ENCODE measurements at regions not wholly inside any gene's neighbourhood (a gene's known extent, or its start where the extent isn't known, plus 50 kb on each side); places are given as distances from the start of the nearest gene placed in this dataset.

GRCh38 chr7:54249686-54250085, 292.5 kb upstream of the VSTM2A start:
- Mint-ChIP-seq H3K27me3 (ENCODE audit: unreplicated experiment) (no peaks in the 10 kb centered on the region), H3K9me3 (ENCODE audit: low read depth, unreplicated experiment) (peaks cover 12% of the 10 kb centered on the region), H3K27ac (ENCODE audit: unreplicated experiment) (no peak overlapping the region), H3K4me1 (ENCODE audit: low read depth, unreplicated experiment) (no peaks in the 10 kb centered on the region), H3K4me3 (ENCODE audit: low read depth, unreplicated experiment) (no peak overlapping the region), H3K36me3 (ENCODE audit: insufficient read depth, unreplicated experiment) (no peaks in the 10 kb centered on the region)
- CTCF ChIA-PET: no interaction called here
- no peak for DNase-seq
- TF ChIP-seq CTCF (IDR thresholded peaks at IDR 0.05; ENCODE audit: unreplicated experiment): no peak
- BruUV-seq (replicated peaks): no TSS peak
- intact Hi-C loops (cut with micrococcal nuclease; ENCODE audit: unreplicated experiment): no loop called here

- CTCF ChIA-PET: no interaction called here
- Mint-ChIP-seq H3K4me1 (ENCODE audit: low read depth, unreplicated experiment) (no peaks in the 10 kb centered on the region), H3K36me3 (ENCODE audit: insufficient read depth, unreplicated experiment) (no peaks in the 10 kb centered on the region)
Observed at GRCh38 chr7:54252256-54253035, 289.7 kb upstream of the VSTM2A start.

GRCh38 chr7:54253036-54253373, 289.2 kb upstream of the VSTM2A start:
- intact Hi-C loops (cut with micrococcal nuclease; ENCODE audit: unreplicated experiment): no loop called here
- Mint-ChIP-seq H3K4me3 (ENCODE audit: low read depth, unreplicated experiment) (no peak overlapping the region), H3K36me3 (ENCODE audit: insufficient read depth, unreplicated experiment) (no peaks in the 10 kb centered on the region), H3K27me3 (ENCODE audit: unreplicated experiment) (no peaks in the 10 kb centered on the region), H3K4me1 (ENCODE audit: low read depth, unreplicated experiment) (no peaks in the 10 kb centered on the region), H3K9me3 (ENCODE audit: low read depth, unreplicated experiment) (peaks cover 3% of the 10 kb centered on the region), H3K27ac (ENCODE audit: unreplicated experiment) (no peak overlapping the region)
- no TSS peak for BruUV-seq (replicated peaks)
- no peak for DNase-seq
- no peak for TF ChIP-seq CTCF (IDR thresholded peaks at IDR 0.05; ENCODE audit: unreplicated experiment)
- CTCF ChIA-PET: no interaction called here

More at GRCh38 chr7:54252256-54253035, 289.7 kb upstream of the VSTM2A start:
- H3K9me3 Mint-ChIP-seq (ENCODE audit: low read depth, unreplicated experiment): peaks cover 3% of the 10 kb centered on the region
- no peak for DNase-seq
- H3K27ac Mint-ChIP-seq (ENCODE audit: unreplicated experiment): no peak overlapping the region
- no TSS peak for BruUV-seq (replicated peaks)
- no peak for TF ChIP-seq CTCF (IDR thresholded peaks at IDR 0.05; ENCODE audit: unreplicated experiment)
- H3K27me3 Mint-ChIP-seq (ENCODE audit: unreplicated experiment): no peaks in the 10 kb centered on the region
- intact Hi-C loops (cut with micrococcal nuclease; ENCODE audit: unreplicated experiment): no loop called here
- no peak overlapping the region for H3K4me3 Mint-ChIP-seq (ENCODE audit: low read depth, unreplicated experiment)

- H3K4me1 Mint-ChIP-seq (ENCODE audit: low read depth, unreplicated experiment): no peaks in the 10 kb centered on the region
- H3K27ac Mint-ChIP-seq (ENCODE audit: unreplicated experiment): no peak overlapping the region
- intact Hi-C loops (cut with micrococcal nuclease; ENCODE audit: unreplicated experiment): no loop called here
- no peak for DNase-seq
- H3K4me3 Mint-ChIP-seq (ENCODE audit: low read depth, unreplicated experiment): no peak overlapping the region
- H3K36me3 Mint-ChIP-seq (ENCODE audit: insufficient read depth, unreplicated experiment): no peaks in the 10 kb centered on the region
- no peak for TF ChIP-seq CTCF (IDR thresholded peaks at IDR 0.05; ENCODE audit: unreplicated experiment)
- BruUV-seq (replicated peaks): no TSS peak
- H3K27me3 Mint-ChIP-seq (ENCODE audit: unreplicated experiment): no peaks in the 10 kb centered on the region
- peaks cover 3% of the 10 kb centered on the region for H3K9me3 Mint-ChIP-seq (ENCODE audit: low read depth, unreplicated experiment)
- CTCF ChIA-PET: no interaction called here
Observed at GRCh38 chr7:54255242-54255641, 286.9 kb upstream of the VSTM2A start.
